NCI-H446 treated with DMSO at 0.1 percent for 48 hours (cell line): ENCODE measurements at regions not wholly inside any gene's neighbourhood (a gene's known extent, or its start where the extent isn't known, plus 50 kb on each side); places are given as distances from the start of the nearest gene placed in this dataset.
"Not testable (repeated sequence)": the region's sequence is repeated elsewhere in the genome, so short reads cannot be mapped to it uniquely, and the experiment has no call there.

Experiments
- DNase-seq: peaks from one replicate; lab custom pipeline; 2025; lab: John Stamatoyannopoulos, UW

GRCh38 chr6:119957195-119957594 lies 607.6 kb upstream of the MAN1A1 start:
- no peak for DNase-seq

- DNase-seq = no peak
Observed at GRCh38 chr6:119952696-119953095, 603.1 kb upstream of the MAN1A1 start.

GRCh38 chr6:119950681-119951080 lies 601.1 kb upstream of the MAN1A1 start:
- no peak for DNase-seq

GRCh38 chr6:119942078-119942752 lies 592.7 kb upstream of the MAN1A1 start:
- DNase-seq = no peak

GRCh38 chr6:119938752-119939151 lies 589.2 kb upstream of the MAN1A1 start:
- no peak for DNase-seq

- no peak for DNase-seq
Observed at GRCh38 chr6:119934816-119935215, 585.3 kb upstream of the MAN1A1 start.

GRCh38 chr6:119929121-119929520 lies 579.6 kb upstream of the MAN1A1 start:
- DNase-seq = no peak

GRCh38 chr6:119924888-119925287 lies 575.3 kb upstream of the MAN1A1 start:
- DNase-seq = not testable (repeated sequence)

GRCh38 chr6:119922814-119923213 lies 573.3 kb upstream of the MAN1A1 start:
- DNase-seq = no peak

- no peak for DNase-seq
Observed at GRCh38 chr6:119921491-119922010, 572.0 kb upstream of the MAN1A1 start.

GRCh38 chr6:119917186-119917585 lies 567.6 kb upstream of the MAN1A1 start:
- DNase-seq = no peak

- no peak for DNase-seq
Observed at GRCh38 chr6:119915971-119916370, 566.4 kb upstream of the MAN1A1 start.

GRCh38 chr6:119908157-119908556 lies 558.6 kb upstream of the MAN1A1 start:
- DNase-seq = no peak

- DNase-seq = no peak
Observed at GRCh38 chr6:119902681-119903080, 553.1 kb upstream of the MAN1A1 start.

- no peak for DNase-seq
Observed at GRCh38 chr6:119896806-119897205, 547.2 kb upstream of the MAN1A1 start.

GRCh38 chr6:119895626-119896025 lies 546.1 kb upstream of the MAN1A1 start:
- no peak for DNase-seq

- DNase-seq = no peak
Observed at GRCh38 chr6:119894811-119895210, 545.2 kb upstream of the MAN1A1 start.

- DNase-seq = no peak
Observed at GRCh38 chr6:119891644-119892043, 542.1 kb upstream of the MAN1A1 start.

GRCh38 chr6:119891206-119891605 lies 541.6 kb upstream of the MAN1A1 start:
- no peak for DNase-seq

GRCh38 chr6:119890470-119890869 lies 540.9 kb upstream of the MAN1A1 start:
- DNase-seq = no peak

GRCh38 chr6:119887666-119888065 lies 538.1 kb upstream of the MAN1A1 start:
- peak; percentile 53 for DNase-seq

- no peak for DNase-seq
Observed at GRCh38 chr6:119881416-119881815, 531.9 kb upstream of the MAN1A1 start.

- DNase-seq = no peak
Observed at GRCh38 chr6:119880840-119881239, 531.3 kb upstream of the MAN1A1 start.

GRCh38 chr6:119879731-119880130 lies 530.2 kb upstream of the MAN1A1 start:
- DNase-seq = no peak
